Neutrophil (primary cell): ENCODE measurements at regions not wholly inside any gene's neighbourhood (a gene's known extent, or its start where the extent isn't known, plus 50 kb on each side); places are given as distances from the start of the nearest gene placed in this dataset.

ENCODE experiments used
- H3K27ac ChIP-seq: fragments of 200-600 bp; sonication (generic); 2 replicates; pipeline ENCODE4 v1.5.1; 2016; ENCODE audit warnings: mild to moderate bottlenecking, moderate library complexity
- H3K27me3 ChIP-seq: fragments of 200-600 bp; sonication (generic); 2 replicates; pipeline ENCODE4 v1.6.0; 2016; ENCODE audit warnings: mild to moderate bottlenecking
- H3K36me3 ChIP-seq: fragments of 200-600 bp; sonication (generic); 2 replicates; pipeline ENCODE4 v1.5.1; 2017
- H3K4me1 ChIP-seq, 2 experiments: fragments of 200-600 bp in 1 of 2; sonication (generic) in 1 of 2; 1 replicate in 1 of 2; 2 replicates in 1 of 2; pipeline versions ENCODE4 v1.5.1 to v1.6.1; 2013 to 2016; ENCODE audit warnings: low read depth in 1 of 2, low read length in 1 of 2, mild to moderate bottlenecking in 1 of 2, moderate library complexity in 1 of 2; ENCODE audit not compliant: control insufficient read depth in 1 of 2, insufficient read depth in 1 of 2
- H3K4me3 ChIP-seq, 2 experiments: fragments of 200-600 bp in 1 of 2; sonication (generic) in 1 of 2; 1 replicate in 1 of 2; 2 replicates in 1 of 2; pipeline ENCODE4 v1.5.1; 2013 to 2016; ENCODE audit warnings: low read depth in 1 of 2, low read length in 1 of 2, mild to moderate bottlenecking in 1 of 2, moderate library complexity in 1 of 2
- H3K9me3 ChIP-seq: fragments of 200-600 bp; sonication (generic); 2 replicates; pipeline ENCODE4 v1.5.1; 2016
- TF ChIP-seq, protein P1 (sequence below): fragments of 200-600 bp; sonication (generic); IDR thresholded peaks from 2 replicates; pipeline ENCODE4 v1.5.1; 2016; ENCODE audit warnings: antibody characterized with exemption

DNA sequence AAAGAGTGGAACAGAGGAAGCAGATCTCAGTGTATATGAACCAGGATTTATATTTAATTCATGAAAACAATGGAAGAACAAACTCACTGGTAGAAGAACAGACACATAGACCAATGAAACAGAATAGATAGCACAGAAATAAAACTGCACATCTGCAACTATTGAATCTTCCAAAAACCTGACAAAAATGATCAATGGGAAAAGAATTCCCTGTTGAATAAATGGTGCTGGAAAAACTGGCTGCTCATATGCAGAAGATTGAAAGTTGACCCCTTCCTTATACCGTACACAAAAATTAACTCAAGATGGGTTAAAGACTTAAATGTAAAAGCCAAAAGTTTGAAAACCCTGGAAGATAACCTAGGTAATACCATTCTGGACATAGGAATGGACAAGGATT, 391.0 kb downstream of the MAGEB5 start:
- Histone ChIP-seq H3K4me1 (no peaks in the 10 kb centered on the region), H3K27ac (no peak overlapping the region), H3K9me3 (no peaks in the 10 kb centered on the region), H3K36me3 (no peaks in the 10 kb centered on the region), H3K27me3 (no peaks in the 10 kb centered on the region), H3K4me3 (no peak overlapping the region)
- TF ChIP-seq, protein P1, sequence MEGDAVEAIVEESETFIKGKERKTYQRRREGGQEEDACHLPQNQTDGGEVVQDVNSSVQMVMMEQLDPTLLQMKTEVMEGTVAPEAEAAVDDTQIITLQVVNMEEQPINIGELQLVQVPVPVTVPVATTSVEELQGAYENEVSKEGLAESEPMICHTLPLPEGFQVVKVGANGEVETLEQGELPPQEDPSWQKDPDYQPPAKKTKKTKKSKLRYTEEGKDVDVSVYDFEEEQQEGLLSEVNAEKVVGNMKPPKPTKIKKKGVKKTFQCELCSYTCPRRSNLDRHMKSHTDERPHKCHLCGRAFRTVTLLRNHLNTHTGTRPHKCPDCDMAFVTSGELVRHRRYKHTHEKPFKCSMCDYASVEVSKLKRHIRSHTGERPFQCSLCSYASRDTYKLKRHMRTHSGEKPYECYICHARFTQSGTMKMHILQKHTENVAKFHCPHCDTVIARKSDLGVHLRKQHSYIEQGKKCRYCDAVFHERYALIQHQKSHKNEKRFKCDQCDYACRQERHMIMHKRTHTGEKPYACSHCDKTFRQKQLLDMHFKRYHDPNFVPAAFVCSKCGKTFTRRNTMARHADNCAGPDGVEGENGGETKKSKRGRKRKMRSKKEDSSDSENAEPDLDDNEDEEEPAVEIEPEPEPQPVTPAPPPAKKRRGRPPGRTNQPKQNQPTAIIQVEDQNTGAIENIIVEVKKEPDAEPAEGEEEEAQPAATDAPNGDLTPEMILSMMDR = no peak

DNA sequence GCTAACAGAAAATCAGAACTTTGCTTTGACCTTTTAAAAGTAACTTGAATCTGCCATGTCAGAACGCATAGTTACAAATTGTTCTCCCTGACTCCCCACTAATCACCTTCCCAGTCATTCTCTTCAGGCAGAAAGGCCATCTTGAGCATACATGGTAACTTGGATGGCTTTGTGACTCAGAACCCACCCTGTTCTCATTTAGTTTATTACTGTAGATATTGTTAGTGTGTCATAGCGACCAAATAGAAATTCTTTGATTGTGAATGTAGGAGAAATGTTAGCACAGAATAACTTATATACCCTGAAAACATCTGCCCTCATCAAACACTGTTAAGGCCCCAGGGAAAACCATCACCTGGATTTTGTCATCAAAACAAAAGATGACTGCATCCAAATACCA, 382.0 kb downstream of the MAGEB5 start:
- Histone ChIP-seq H3K4me1 (no peaks in the 10 kb centered on the region), H3K4me3 (no peak overlapping the region), H3K27ac (no peak overlapping the region), H3K36me3 (no peaks in the 10 kb centered on the region), H3K27me3 (no peaks in the 10 kb centered on the region), H3K9me3 (no peaks in the 10 kb centered on the region)
- TF ChIP-seq, protein P1 = no peak

DNA sequence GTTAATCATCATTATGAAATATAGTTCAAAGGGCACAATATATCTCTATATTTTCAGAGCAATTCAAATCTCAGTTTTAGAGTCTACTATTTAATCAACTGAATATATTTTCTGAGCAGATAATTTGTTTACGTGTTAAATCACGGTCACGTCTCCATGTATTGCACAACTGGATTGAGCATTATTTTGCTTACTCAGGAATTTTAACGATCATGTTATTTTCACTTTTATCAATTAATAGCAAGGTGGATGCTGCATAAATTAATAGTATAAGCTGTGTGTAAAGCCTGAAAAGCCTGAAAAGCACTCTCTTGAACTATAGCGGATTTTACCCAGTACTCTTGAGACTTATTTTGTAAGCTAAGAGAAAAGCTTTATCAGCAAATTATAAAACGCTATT, 374.9 kb downstream of the MAGEB5 start:
- Histone ChIP-seq H3K27me3 (no peaks in the 10 kb centered on the region), H3K4me3 (no peak overlapping the region), H3K4me1 (no peaks in the 10 kb centered on the region), H3K36me3 (no peaks in the 10 kb centered on the region), H3K27ac (no peak overlapping the region), H3K9me3 (no peaks in the 10 kb centered on the region)
- TF ChIP-seq, protein P1 = no peak

DNA sequence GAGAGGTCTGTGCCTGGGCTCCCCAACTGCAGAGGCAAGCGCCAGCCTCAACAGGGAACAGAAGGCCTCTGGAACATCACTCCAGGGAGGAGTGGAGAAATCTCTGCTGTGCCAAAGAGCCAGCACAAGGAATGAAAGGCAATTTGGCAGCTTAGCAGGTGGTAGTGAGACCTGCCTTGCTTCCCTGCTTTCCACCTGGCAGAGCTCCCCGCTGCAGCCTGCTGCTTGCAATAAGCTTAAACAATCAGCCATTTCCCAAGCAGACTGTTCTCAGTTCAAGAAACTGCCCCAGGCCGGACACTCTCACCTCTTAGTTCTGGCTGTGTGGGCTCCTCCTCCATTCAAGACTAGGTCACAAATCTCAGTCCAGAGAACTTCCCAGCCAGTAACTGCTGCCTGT, 370.6 kb downstream of the MAGEB5 start:
- H3K36me3 ChIP-seq = no peaks in the 10 kb centered on the region
- H3K4me3 ChIP-seq = no peak overlapping the region
- H3K4me1 ChIP-seq = no peaks in the 10 kb centered on the region
- H3K27me3 ChIP-seq = no peaks in the 10 kb centered on the region
- no peaks in the 10 kb centered on the region for H3K9me3 ChIP-seq
- no peak overlapping the region for H3K27ac ChIP-seq
- TF ChIP-seq, protein P1 = no peak

DNA sequence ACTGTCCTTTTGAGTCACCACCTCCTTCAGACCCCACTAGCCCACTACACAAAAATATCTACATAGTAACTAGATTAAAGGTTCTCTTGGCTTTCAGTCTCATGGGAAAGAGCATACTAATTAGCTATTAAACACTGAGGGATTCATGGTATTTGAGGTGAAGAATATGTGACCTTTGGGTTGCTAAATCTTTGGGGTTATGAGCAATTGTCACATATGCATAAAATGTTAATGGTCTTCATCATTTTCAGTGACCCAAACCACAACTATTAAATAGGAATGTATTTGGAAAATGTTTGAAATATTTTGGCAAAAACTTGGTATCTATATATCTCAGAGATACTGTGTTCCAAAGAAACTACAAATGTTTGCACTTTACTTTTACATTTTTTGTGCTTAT, 365.1 kb downstream of the MAGEB5 start:
- H3K9me3 ChIP-seq = no peaks in the 10 kb centered on the region
- H3K4me1 ChIP-seq = no peaks in the 10 kb centered on the region
- no peak overlapping the region for H3K27ac ChIP-seq
- TF ChIP-seq, protein P1 = no peak
- H3K4me3 ChIP-seq = no peak overlapping the region
- H3K36me3 ChIP-seq = no peaks in the 10 kb centered on the region
- H3K27me3 ChIP-seq = no peaks in the 10 kb centered on the region

DNA sequence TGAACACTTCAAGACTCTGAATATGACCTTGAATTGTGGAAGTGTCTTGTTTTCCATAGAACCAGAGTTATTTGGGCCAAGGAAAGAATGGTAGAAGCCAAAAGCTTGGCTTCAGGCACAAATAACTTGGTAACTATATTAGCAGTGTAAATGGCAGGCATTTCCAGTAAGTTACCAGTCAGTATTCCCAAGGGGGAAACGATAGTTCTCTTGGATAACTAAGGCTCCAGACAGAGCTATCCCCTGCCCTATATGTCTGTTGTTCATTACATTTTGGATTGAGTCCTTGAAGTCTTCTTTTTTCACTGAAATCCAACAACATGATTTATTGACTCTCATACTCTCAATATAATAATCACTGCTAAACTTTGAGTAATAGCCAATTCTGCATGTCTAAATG, 364.1 kb downstream of the MAGEB5 start:
- H3K4me1 ChIP-seq = no peaks in the 10 kb centered on the region
- no peaks in the 10 kb centered on the region for H3K36me3 ChIP-seq
- H3K27me3 ChIP-seq = no peaks in the 10 kb centered on the region
- TF ChIP-seq, protein P1 = no peak
- H3K9me3 ChIP-seq = no peaks in the 10 kb centered on the region
- no peak overlapping the region for H3K4me3 ChIP-seq
- H3K27ac ChIP-seq = no peak overlapping the region
